ENCODE measurements at regions not wholly inside any gene's neighbourhood (a gene's known extent, or its start where the extent isn't known, plus 50 kb on each side); places are given as distances from the start of the nearest gene placed in this dataset.
"Not testable (repeated sequence)": the region's sequence is repeated elsewhere in the genome, so short reads cannot be mapped to it uniquely, and the experiment has no call there.

GRCh38 chr15:34644061-34644460 is 60.6 kb upstream of the GOLGA8B start:
- Mint-ChIP-seq H3K27me3 (peaks cover 21% of the 10 kb centered on the region), H3K4me3 (no peak overlapping the region), H3K4me1 (peaks cover 3% of the 10 kb centered on the region), H3K27ac (no peak overlapping the region), H3K9me3 (no peaks in the 10 kb centered on the region), H3K36me3 (ENCODE audit: low read depth) (no peaks in the 10 kb centered on the region)
- POLR2A ChIA-PET = no interaction called here
- DNase-seq = no peak
- CTCF ChIA-PET = no interaction called here

GRCh38 chr15:34642247-34642646 is 58.8 kb upstream of the GOLGA8B start:
- POLR2A ChIA-PET = no interaction called here
- no peaks in the 10 kb centered on the region for H3K36me3 Mint-ChIP-seq (ENCODE audit: low read depth)
- peaks cover 17% of the 10 kb centered on the region for H3K27me3 Mint-ChIP-seq
- no peak overlapping the region for H3K4me3 Mint-ChIP-seq
- no peaks in the 10 kb centered on the region for H3K9me3 Mint-ChIP-seq
- no peak for DNase-seq
- H3K27ac Mint-ChIP-seq = no peak overlapping the region
- H3K4me1 Mint-ChIP-seq = peaks cover 3% of the 10 kb centered on the region
- CTCF ChIA-PET = interaction anchor here (0.5 kb wide), 1 partner anchor 382 kb away, joined by 3 read pairs; no protein-coding TSS in a partner anchor

- Mint-ChIP-seq H3K36me3 (ENCODE audit: low read depth) (no peaks in the 10 kb centered on the region), H3K27ac (no peak overlapping the region), H3K4me3 (no peak overlapping the region), H3K9me3 (no peaks in the 10 kb centered on the region), H3K4me1 (peaks cover 3% of the 10 kb centered on the region), H3K27me3 (peaks cover 16% of the 10 kb centered on the region)
- POLR2A ChIA-PET = no interaction called here
- CTCF ChIA-PET = no interaction called here
- no peak for DNase-seq
Observed at GRCh38 chr15:34640661-34641060, 57.2 kb upstream of the GOLGA8B start.

DNA sequence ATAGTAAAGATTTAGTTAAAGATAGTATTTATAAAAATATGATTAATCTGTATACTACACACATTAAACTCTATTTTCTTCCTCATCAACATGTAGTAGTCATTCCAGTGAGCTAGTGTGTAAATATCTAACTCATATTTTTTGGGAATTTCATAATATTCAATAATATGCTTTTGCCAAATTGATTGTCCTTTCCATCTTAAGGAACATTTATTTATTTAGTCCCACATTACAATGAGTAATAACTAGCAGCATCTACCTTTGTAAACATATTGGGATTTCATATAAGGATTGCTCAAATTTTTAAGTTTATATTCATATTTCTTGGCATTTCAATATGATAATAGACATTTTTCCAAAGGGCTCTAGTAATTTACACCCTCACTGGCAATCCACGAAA is 53.9 kb upstream of the GOLGA8B start:
- Mint-ChIP-seq H3K4me1 (no peaks in the 10 kb centered on the region), H3K27me3 (peaks cover 20% of the 10 kb centered on the region), H3K27ac (no peak overlapping the region), H3K4me3 (no peak overlapping the region), H3K9me3 (no peaks in the 10 kb centered on the region), H3K36me3 (ENCODE audit: low read depth) (no peaks in the 10 kb centered on the region)
- ChIA-PET CTCF (no interaction called here), POLR2A (no interaction called here)
- DNase-seq = no peak

DNA sequence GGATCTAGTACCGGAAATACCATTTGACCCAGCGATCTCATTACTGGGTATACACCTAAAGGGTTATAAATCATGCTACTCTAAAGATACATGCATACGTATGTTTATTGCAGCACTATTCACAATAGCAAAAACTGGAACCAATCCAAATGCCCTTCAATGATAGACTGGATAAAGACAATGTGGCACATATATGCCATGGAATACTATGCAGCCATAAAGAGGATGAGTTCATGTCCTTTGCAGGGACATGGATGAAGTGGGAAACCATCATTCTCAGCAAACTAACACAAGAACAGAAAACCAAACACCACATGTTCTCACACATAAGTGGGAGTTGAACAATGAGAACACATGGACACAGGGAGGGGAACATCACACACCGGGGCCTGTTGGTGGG is 50.2 kb upstream of the GOLGA8B start:
- H3K4me1 Mint-ChIP-seq; CTCF ChIA-PET; H3K27ac Mint-ChIP-seq; H3K9me3 Mint-ChIP-seq; H3K36me3 Mint-ChIP-seq (ENCODE audit: low read depth); DNase-seq; POLR2A ChIA-PET; H3K4me3 Mint-ChIP-seq: not testable (repeated sequence)
- H3K27me3 Mint-ChIP-seq = peaks cover 29% of the 10 kb centered on the region
